H9 (cell line): ENCODE measurements at regions not wholly inside any gene's neighbourhood (a gene's known extent, or its start where the extent isn't known, plus 50 kb on each side); places are given as distances from the start of the nearest gene placed in this dataset.

Source experiments
- DNase-seq: peaks from one replicate; pipeline ENCODE4 v3.0.0-alpha.2; 2017
- H2AFZ ChIP-seq: one replicate; pipeline ENCODE4 v1.6.1; 2013; ENCODE audit warnings: mild to moderate bottlenecking, low read length, control low read depth, moderate library complexity
- H2AK5ac ChIP-seq: 2 replicates; pipeline ENCODE4 v1.6.1; 2013; ENCODE audit warnings: low read length, control low read depth, mixed read lengths; ENCODE audit not compliant: insufficient read length
- H2BK120ac ChIP-seq: one replicate; pipeline ENCODE4 v1.6.1; 2013; ENCODE audit warnings: low read depth, mild to moderate bottlenecking, low read length, control low read depth, inconsistent platforms; ENCODE audit not compliant: poor library complexity, severe bottlenecking
- H2BK12ac ChIP-seq: 2 replicates; pipeline ENCODE4 v1.6.1; 2013; ENCODE audit warnings: low read length, control low read depth, mixed read lengths, low read depth; ENCODE audit not compliant: insufficient read length
- H2BK15ac ChIP-seq: 2 replicates; pipeline ENCODE4 v1.6.1; 2013; ENCODE audit warnings: low read depth, low read length, control low read depth
- H2BK20ac ChIP-seq: one replicate; pipeline ENCODE4 v1.6.1; 2013; ENCODE audit warnings: low read depth, mild to moderate bottlenecking, low read length, control low read depth, inconsistent platforms; ENCODE audit not compliant: poor library complexity, severe bottlenecking
- H2BK5ac ChIP-seq: 2 replicates; pipeline ENCODE4 v1.6.1; 2013; ENCODE audit warnings: low read length, control low read depth, mixed read lengths; ENCODE audit not compliant: insufficient read length
- H3K14ac ChIP-seq: 2 replicates; pipeline ENCODE4 v1.6.1; 2013; ENCODE audit warnings: low read length, control low read depth; ENCODE audit not compliant: insufficient read depth
- H3K18ac ChIP-seq: 2 replicates; pipeline ENCODE4 v1.6.1; 2013; ENCODE audit warnings: low read depth, mild to moderate bottlenecking, mixed read lengths, low read length, control low read depth; ENCODE audit not compliant: insufficient read length
- H3K23ac ChIP-seq: 2 replicates; pipeline ENCODE4 v1.6.1; 2013; ENCODE audit warnings: low read length, control low read depth, mixed read lengths, low read depth; ENCODE audit not compliant: insufficient read length
- H3K23me2 ChIP-seq: 2 replicates; pipeline ENCODE4 v1.6.1; 2013; ENCODE audit warnings: low read depth, mild to moderate bottlenecking, mixed read lengths, low read length, control low read depth; ENCODE audit not compliant: insufficient read length, poor library complexity, severe bottlenecking
- H3K27ac ChIP-seq: 2 replicates; pipeline ENCODE4 v1.5.1; 2013; ENCODE audit warnings: low read length, control low read depth, mixed read lengths, low read depth; ENCODE audit not compliant: insufficient read length
- H3K27me3 ChIP-seq: 2 replicates; pipeline ENCODE4 v1.6.1; 2013; ENCODE audit warnings: low read length, control low read depth, inconsistent platforms; ENCODE audit not compliant: insufficient read depth
- H3K4ac ChIP-seq: 2 replicates; pipeline ENCODE4 v1.6.1; 2013; ENCODE audit warnings: low read depth, mild to moderate bottlenecking, control low read depth, inconsistent platforms, low read length, moderate library complexity
- H3K4me1 ChIP-seq: 2 replicates; pipeline ENCODE4 v1.6.1; 2013; ENCODE audit warnings: low read length, control low read depth, inconsistent platforms; ENCODE audit not compliant: insufficient read depth
- H3K4me2 ChIP-seq: 2 replicates; pipeline ENCODE4 v1.6.1; 2013; ENCODE audit warnings: low read length, control low read depth, mixed read lengths; ENCODE audit not compliant: insufficient read length, insufficient read depth
- H3K56ac ChIP-seq: 2 replicates; pipeline ENCODE4 v1.6.1; 2013; ENCODE audit warnings: low read depth, mild to moderate bottlenecking, mixed read lengths, low read length, control low read depth; ENCODE audit not compliant: insufficient read length
- H3K79me1 ChIP-seq: 2 replicates; pipeline ENCODE4 v1.6.1; 2013; ENCODE audit warnings: low read depth, mild to moderate bottlenecking, moderate library complexity, low read length, control low read depth, inconsistent platforms; ENCODE audit not compliant: insufficient read depth, poor library complexity, severe bottlenecking
- H3K79me2 ChIP-seq: 2 replicates; pipeline ENCODE4 v1.6.1; 2013; ENCODE audit warnings: low read length, control low read depth, inconsistent platforms; ENCODE audit not compliant: insufficient read depth
- H3K9ac ChIP-seq: 2 replicates; pipeline ENCODE4 v1.6.1; 2013; ENCODE audit warnings: low read length, control low read depth, mixed read lengths; ENCODE audit not compliant: insufficient read length; ENCODE audit errors: extremely low read depth
- H3K9me3 ChIP-seq: one replicate; pipeline ENCODE4 v1.6.1; 2013; ENCODE audit warnings: low read depth, low read length, inconsistent platforms; ENCODE audit not compliant: control insufficient read depth
- H3T11ph ChIP-seq: one replicate; pipeline ENCODE4 v1.6.1; 2013; ENCODE audit warnings: mild to moderate bottlenecking, low read length, control low read depth, inconsistent platforms
- H4K20me1 ChIP-seq: one replicate; pipeline ENCODE4 v1.6.1; 2013; ENCODE audit not compliant: control insufficient read depth, insufficient read length, insufficient read depth
- H4K5ac ChIP-seq: 2 replicates; pipeline ENCODE4 v1.6.1; 2013; ENCODE audit warnings: low read depth, mild to moderate bottlenecking, mixed read lengths, low read length, control low read depth; ENCODE audit not compliant: insufficient read length
- H4K8ac ChIP-seq: replicated peaks from 2 replicates; pipeline ENCODE4 v1.6.1; 2013; ENCODE audit warnings: low read length, control low read depth, mixed read lengths, low read depth; ENCODE audit not compliant: insufficient read length
- H4K91ac ChIP-seq: 2 replicates; pipeline ENCODE4 v1.6.1; 2013; ENCODE audit warnings: low read depth, mild to moderate bottlenecking, moderate library complexity, mixed read lengths, low read length, control low read depth; ENCODE audit not compliant: insufficient read length
- H3K27ac Mint-ChIP-seq, 3 experiments: 2 replicates in 2 of 3; 3 replicates in 1 of 3; pipeline ENCODE4 v1.8.0; 2020 to 2021; ENCODE audit warnings: mixed read lengths in 3 of 3, mild to moderate bottlenecking in 1 of 3, moderate library complexity in 1 of 3
- H3K27me3 Mint-ChIP-seq: 2 replicates; pipeline ENCODE4 v1.8.0; 2021; ENCODE audit warnings: low read depth, mild to moderate bottlenecking, moderate library complexity, mixed read lengths
- H3K36me3 Mint-ChIP-seq, 3 experiments: 2 replicates in 2 of 3; 3 replicates in 1 of 3; pipeline ENCODE4 v1.8.0; 2020 to 2021; ENCODE audit warnings: low read depth in 3 of 3, mixed read lengths in 3 of 3; ENCODE audit not compliant: insufficient read depth in 1 of 3
- H3K4me1 Mint-ChIP-seq, 2 experiments: 2 replicates each; pipeline ENCODE4 v1.8.0; 2020; ENCODE audit warnings: mixed read lengths in 2 of 2
- H3K4me3 Mint-ChIP-seq, 2 experiments: 2 replicates in 1 of 2; 3 replicates in 1 of 2; pipeline ENCODE4 v1.8.0; 2020 to 2021; ENCODE audit warnings: mild to moderate bottlenecking in 2 of 2, mixed read lengths in 2 of 2, moderate library complexity in 1 of 2
- H3K9me3 Mint-ChIP-seq, 2 experiments: 2 replicates in 1 of 2; 3 replicates in 1 of 2; pipeline ENCODE4 v1.8.0; 2020; ENCODE audit warnings: mild to moderate bottlenecking in 2 of 2, mixed read lengths in 2 of 2, moderate library complexity in 1 of 2
- WGBS: extraction: QIAGEN DNeasy Blood & Tissue Kit; methylation state at CpG from one replicate; pipeline ENCODE4 v1.1.7; 2013; ENCODE audit warnings: missing lambda C conversion rate, low lambda C conversion rate, mixed read lengths; ENCODE audit not compliant: insufficient read length; ENCODE audit errors: extremely low coverage; 5-methylcytosine and 5-hydroxymethylcytosine counted together
- TF ChIP-seq, protein P1 (sequence below): fragments of 200-600 bp; sonication (generic); conservative IDR thresholded peaks from 3 replicates; pipeline ENCODE4 v1.8.0; 2021; ENCODE audit warnings: antibody characterized with exemption, mild to moderate bottlenecking

- DNase-seq = no peak
- Mint-ChIP-seq H3K9me3 (no peaks in the 10 kb centered on the region), H3K4me1 (no peaks in the 10 kb centered on the region; a peak in 1 of 4 replicates), H3K36me3 (no peaks in the 10 kb centered on the region), H3K27me3 (no peaks in the 10 kb centered on the region), H3K27ac (no peak overlapping the region), H3K4me3 (no peak overlapping the region)
- Histone ChIP-seq H3K9ac (no peak overlapping the region), H2BK15ac (no peak overlapping the region), H2BK5ac (no peak overlapping the region), H3K27ac (no peak overlapping the region), H3K4ac (no peak overlapping the region), H4K20me1 (no peaks in the 10 kb centered on the region), H3K27me3 (no peaks in the 10 kb centered on the region), H2BK120ac (no peak overlapping the region), H3K79me2 (no peaks in the 10 kb centered on the region), H2AFZ (no peak overlapping the region), H2BK12ac (no peak overlapping the region), H4K8ac (no peak overlapping the region), H3K14ac (no peak overlapping the region), H3K23ac (no peak overlapping the region), H3T11ph (no peak overlapping the region), H2AK5ac (no peak overlapping the region), H3K4me2 (no peak overlapping the region), H3K23me2 (no peaks in the 10 kb centered on the region), H3K79me1 (no peaks in the 10 kb centered on the region), H3K9me3 (no peaks in the 10 kb centered on the region), H3K18ac (no peak overlapping the region), H3K4me1 (no peaks in the 10 kb centered on the region), H2BK20ac (no peak overlapping the region), H3K56ac (no peak overlapping the region), H4K5ac (no peak overlapping the region), H4K91ac (no peak overlapping the region)
- TF ChIP-seq, protein P1, sequence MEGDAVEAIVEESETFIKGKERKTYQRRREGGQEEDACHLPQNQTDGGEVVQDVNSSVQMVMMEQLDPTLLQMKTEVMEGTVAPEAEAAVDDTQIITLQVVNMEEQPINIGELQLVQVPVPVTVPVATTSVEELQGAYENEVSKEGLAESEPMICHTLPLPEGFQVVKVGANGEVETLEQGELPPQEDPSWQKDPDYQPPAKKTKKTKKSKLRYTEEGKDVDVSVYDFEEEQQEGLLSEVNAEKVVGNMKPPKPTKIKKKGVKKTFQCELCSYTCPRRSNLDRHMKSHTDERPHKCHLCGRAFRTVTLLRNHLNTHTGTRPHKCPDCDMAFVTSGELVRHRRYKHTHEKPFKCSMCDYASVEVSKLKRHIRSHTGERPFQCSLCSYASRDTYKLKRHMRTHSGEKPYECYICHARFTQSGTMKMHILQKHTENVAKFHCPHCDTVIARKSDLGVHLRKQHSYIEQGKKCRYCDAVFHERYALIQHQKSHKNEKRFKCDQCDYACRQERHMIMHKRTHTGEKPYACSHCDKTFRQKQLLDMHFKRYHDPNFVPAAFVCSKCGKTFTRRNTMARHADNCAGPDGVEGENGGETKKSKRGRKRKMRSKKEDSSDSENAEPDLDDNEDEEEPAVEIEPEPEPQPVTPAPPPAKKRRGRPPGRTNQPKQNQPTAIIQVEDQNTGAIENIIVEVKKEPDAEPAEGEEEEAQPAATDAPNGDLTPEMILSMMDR = no peak
- WGBS = no CpG with 5 or more reads among the region's 1 CpG
Measured at GRCh38 chr3:153894857-153895256, 226.3 kb upstream of the ARHGEF26 start.
